Mammary epithelial cell (primary cell): ENCODE measurements at regions not wholly inside any gene's neighbourhood (a gene's known extent, or its start where the extent isn't known, plus 50 kb on each side); places are given as distances from the start of the nearest gene placed in this dataset.

Experiments used
- CTCF ChIP-seq, 2 donors: IDR thresholded peaks in 1 of 2; conservative IDR thresholded peaks in 1 of 2; 2 replicates each; pipeline ENCODE4 v1.5.1; 2011 to 2012; ENCODE audit warnings: inconsistent platforms in 2 of 2, low read length in 2 of 2, mild to moderate bottlenecking in 2 of 2, control low read depth in 1 of 2, low read depth in 1 of 2; ENCODE audit not compliant: insufficient read depth in 1 of 2; ENCODE audit errors: extremely low read depth in 1 of 2
- EZH2 ChIP-seq: IDR thresholded peaks from 2 replicates; pipeline ENCODE4 v1.6.1; 2012; ENCODE audit warnings: low read length, inconsistent platforms, borderline replicate concordance

- TF ChIP-seq CTCF (conservative IDR thresholded peaks at IDR 0.05 in 1 of 2, IDR thresholded peaks at IDR 0.05 in 1 of 2; ENCODE audit: extremely low read depth in 1 of 2, insufficient read depth in 1 of 2, low read depth in 1 of 2, low read length in 2 of 2) (no peak), EZH2 (no peak)
Measured at GRCh38 chr7:22622116-22622785, 104.7 kb upstream of the IL6 start.
